IPS DF 4.7 (cell line): ENCODE measurements at regions not wholly inside any gene's neighbourhood (a gene's known extent, or its start where the extent isn't known, plus 50 kb on each side); places are given as distances from the start of the nearest gene placed in this dataset.

Source experiments
- DNase-seq: peaks from one replicate; pipeline ENCODE4 v3.0.0-alpha.2; 2013; ENCODE audit warnings: low spot score; ENCODE audit errors: extremely low read depth

DNA sequence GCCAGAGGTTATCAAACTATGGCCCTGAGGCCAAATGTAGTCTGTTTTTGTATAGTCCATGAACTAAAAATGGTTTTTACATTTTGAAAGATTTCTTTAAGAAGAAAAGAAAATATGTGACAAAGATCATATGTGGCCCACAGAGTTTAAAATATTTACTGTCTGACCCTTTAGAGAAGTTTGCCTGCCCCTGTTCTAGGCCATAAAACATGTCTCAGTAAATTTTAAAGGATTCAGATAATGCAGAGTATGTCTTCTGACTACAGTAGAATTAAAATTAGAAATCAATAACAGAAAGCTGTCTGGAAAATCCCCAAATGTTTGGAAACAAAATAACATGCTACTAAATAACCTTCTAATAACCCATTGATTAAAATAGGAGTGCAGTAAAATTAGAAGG, 86.3 kb downstream of the KCNRG start:
- no peak for DNase-seq

DNA sequence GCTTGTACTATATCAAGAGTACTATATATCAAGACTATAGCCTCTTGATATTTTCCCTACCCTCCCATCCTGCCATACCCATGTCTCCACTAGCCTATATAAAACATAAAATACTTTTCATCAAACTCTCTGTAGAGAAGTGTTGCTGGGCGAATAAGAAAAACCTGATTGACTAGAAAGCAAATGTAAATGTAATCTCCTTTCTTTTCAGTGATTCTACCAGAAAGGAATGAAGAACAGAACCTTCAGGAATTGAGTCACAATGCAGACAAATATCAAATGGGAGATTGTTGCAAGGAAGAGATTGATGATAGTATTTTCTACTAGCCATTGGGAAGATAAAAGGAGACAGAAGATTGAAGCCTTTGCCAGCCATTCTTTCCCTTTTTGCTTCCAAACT, 89.2 kb downstream of the KCNRG start:
- DNase-seq: no peak

- DNase-seq: no peak
Observed at GRCh38 chr13:50106559-50106958, 91.3 kb downstream of the KCNRG start.

DNA sequence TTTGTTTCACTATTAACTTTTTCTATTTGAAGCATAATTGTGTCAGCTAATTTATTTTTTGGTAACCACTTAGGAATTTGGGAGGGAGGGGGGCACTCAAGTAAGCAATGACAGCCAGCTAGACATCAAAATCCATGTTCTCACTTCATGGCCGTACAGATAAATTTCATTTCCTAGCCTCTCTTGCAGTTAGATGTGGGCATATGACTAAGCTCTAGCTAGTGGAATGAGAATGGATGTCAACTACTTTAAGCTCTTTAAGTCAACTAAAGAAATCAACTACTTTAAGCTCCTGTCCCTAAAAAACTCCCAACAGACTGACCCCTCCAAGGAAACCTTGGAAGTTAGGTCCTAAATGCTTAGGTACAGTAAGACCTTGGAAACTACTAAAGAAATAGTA, 92.0 kb downstream of the KCNRG start:
- DNase-seq: no peak

- no peak for DNase-seq
Observed at GRCh38 chr13:50114961-50115360, 99.7 kb downstream of the KCNRG start.

- DNase-seq: no peak
Observed at GRCh38 chr13:50115695-50116094, 100.5 kb downstream of the KCNRG start.

DNA sequence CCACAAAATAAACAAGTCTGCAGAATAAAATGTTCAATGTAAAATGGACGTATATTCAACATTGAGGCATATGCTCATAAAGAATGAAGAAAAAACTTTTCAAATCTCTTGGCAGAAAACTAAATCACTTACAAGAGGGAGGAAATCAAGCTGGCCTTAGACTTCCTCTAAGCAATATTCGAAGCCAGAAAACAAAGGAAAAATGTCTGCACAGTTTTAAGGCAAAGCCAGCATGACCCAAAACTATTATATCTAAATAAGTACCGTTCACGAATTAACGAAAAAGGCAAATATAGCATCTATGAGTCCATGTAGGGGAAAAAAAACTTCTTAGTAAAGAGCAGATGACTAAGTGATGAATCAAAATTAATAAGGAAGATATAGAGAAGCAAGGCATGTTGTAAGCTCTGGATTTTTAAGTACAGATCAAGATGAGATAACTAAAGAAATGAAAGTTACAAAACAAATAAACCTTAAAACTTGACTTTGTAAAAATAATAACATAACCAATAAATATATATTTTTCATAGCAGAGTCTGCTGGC, 101.3 kb downstream of the KCNRG start:
- no peak for DNase-seq

GRCh38 chr13:50119591-50119990, 104.3 kb downstream of the KCNRG start:
- DNase-seq: no peak

GRCh38 chr13:50122455-50122854, 107.2 kb downstream of the KCNRG start:
- DNase-seq: no peak

DNA sequence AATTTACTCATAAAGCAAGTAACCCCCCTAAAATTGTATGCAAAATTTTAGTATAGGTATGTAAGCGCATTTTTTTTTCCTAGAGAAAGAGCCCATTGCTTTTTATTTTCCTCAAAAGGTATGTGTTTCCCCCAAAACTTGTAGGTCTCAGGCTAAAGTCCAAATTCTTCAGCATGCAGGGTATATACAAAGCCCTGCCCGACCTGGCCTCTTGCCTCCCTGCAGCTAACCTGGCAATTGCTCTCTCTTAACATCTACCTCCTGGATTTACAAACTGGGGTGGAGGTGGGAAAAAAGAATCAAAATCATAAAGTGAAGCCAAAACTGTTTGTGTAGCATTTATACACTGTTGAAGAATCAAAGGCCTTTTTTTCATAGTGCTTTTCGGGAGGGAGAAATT, 107.8 kb downstream of the KCNRG start:
- no peak for DNase-seq

GRCh38 chr13:50123515-50123861, 108.2 kb downstream of the KCNRG start:
- no peak for DNase-seq

GRCh38 chr13:50123862-50124535, 108.8 kb downstream of the KCNRG start:
- DNase-seq: no peak

GRCh38 chr13:50124536-50125303, 109.5 kb downstream of the KCNRG start:
- DNase-seq: no peak

DNA sequence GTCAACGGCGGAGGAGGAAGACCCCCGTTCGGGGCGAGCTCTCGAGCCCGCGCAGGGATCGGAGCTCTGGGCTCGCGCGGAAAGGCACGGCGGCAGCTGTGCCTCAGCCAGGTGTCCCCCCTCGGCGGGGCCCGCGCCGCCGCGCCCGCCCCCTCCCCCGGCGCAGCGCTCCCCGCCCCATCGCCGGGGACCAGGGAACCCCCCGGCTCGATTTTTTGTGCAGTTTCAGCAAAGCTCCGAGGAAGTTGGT, 110.0 kb downstream of the KCNRG start:
- DNase-seq: no peak

GRCh38 chr13:50125554-50126262, 110.5 kb downstream of the KCNRG start:
- no peak for DNase-seq

- DNase-seq: no peak
Observed at GRCh38 chr13:50126263-50126992, 111.2 kb downstream of the KCNRG start.

- no peak for DNase-seq
Observed at GRCh38 chr13:50126993-50127725, 111.9 kb downstream of the KCNRG start.

GRCh38 chr13:50127726-50128291, 112.6 kb downstream of the KCNRG start:
- DNase-seq: no peak

DNA sequence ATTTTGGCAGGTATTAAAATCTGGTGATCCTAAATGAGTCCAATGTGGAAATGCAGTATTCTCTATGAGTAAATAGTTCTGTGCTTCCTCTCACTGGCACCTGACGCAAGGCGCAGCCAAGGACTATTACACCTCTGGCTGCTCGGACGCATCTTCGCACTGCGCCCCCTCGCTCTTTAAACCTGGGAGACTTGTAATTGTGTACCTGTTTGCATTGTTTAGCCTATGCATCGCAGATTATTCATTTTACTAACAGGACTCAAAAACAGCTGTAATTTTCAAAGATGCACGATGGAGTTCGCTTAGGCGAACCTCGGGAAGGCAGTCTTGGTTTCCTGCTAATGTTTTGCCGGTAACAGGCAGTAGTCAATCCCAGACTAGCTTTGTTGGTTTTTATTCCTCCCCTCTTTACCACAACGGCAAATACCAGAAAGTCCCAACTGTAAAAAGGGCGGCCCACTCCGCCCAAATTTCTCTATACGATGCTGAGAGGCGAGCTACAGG, 113.2 kb downstream of the KCNRG start:
- no peak for DNase-seq

- no peak for DNase-seq
Observed at GRCh38 chr13:50129081-50129705, 113.9 kb downstream of the KCNRG start.
